OCI-M2 (cell line): ENCODE measurements at regions not wholly inside any gene's neighbourhood (a gene's known extent, or its start where the extent isn't known, plus 50 kb on each side); places are given as distances from the start of the nearest gene placed in this dataset.
"Not testable (repeated sequence)": the region's sequence is repeated elsewhere in the genome, so short reads cannot be mapped to it uniquely, and the experiment has no call there.

Experiments
- DNase-seq: peaks from one replicate; lab custom pipeline; 2025; ENCODE audit not compliant: unreplicated experiment; lab: John Stamatoyannopoulos, UW

DNA sequence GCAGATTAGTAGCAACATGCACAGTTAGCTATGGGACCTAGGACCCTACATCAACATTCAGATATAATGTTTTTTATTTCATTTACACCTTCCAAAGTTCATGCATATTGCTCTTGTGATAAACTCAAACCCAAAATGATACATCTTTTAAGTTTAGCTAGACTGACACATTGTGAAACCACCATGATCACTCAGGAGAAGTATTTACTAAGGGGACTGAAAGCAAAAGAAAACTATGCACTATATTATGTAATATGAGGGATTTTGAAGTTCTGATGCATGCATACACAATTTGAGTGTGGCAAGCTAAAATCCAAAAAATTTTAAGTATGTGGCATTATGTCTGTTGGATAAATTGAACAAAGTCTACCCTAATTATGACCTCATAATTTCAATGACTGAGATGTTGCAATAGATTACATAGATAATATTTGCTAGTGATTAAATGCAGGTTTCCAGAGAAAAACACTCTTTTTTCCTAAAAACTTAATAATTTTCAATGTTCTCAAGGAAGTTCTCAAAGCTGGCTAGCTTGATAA lies 914.8 kb upstream of the GRIA3 start:
- no peak for DNase-seq

DNA sequence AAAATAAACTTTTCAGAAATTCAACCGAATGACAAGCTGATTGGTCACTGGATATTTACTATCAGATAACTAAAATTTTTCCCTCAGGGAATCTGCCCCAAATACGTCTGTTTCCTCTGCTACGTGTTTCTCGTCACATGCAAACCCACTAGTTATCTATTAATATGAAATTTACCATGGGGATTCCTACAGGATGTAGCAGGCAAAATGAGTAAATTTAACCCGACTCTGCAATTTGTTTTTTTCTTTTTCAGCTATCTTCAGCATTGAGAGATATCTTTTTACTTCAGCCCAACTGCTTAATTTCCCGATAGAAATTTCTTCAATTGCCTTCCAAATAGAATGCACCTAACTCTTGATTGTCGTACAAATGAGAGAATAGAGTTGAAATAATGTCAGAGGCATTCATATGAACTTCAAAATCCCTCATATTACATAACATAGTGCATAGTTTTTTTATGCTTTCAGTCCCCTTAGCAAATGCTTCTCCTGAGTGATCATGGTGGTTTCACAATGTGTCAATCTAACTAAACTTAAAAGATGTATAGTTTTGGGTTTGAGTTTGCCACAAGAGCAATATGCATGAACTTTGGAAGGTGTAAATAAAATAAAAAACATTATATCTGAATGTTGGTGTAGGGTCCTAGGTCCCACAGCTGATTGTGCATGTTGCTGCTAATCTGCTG lies 913.1 kb upstream of the GRIA3 start:
- no peak for DNase-seq

GRCh38 chrX:122272011-122272410 lies 912.1 kb upstream of the GRIA3 start:
- no peak for DNase-seq

DNA sequence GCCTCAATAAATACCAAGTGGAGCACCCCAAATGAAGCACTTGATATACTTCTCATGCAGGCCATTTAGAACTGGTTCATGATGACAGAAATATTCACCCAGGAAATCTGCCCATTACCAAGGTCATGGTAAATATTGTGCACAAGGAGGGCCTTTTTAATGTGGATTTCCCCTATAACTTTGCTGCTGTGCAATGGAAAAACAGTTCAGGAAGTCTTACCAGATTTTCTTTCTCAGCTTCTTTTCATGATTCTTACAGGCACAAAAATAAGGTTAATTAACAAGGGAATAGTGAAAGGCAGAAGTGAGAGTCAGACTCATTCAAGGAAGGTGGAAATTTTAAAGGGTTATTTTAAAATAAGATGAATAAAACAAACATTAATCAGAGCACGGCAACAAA lies 904.3 kb upstream of the GRIA3 start:
- DNase-seq, result no peak

DNA sequence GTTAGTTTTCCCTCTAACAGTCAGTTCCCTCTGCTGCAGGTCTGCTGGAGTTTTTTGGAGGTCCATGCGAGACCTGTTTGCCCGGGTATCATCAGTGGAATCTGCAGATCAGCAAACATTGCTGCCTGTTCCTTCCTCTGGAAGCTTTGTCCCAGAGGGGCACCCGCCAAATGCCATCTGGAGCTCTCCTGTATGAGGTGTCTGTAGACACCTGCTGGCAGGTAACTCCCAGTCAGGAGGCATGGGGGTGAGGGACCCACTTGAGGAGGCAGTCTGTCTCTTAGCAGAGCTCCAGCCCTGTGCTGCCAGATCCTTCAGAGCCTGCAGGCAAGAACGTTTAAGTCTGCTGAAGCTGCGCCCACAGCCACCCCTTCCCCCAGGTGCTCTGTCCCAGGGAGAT lies 884.3 kb upstream of the GRIA3 start:
- DNase-seq, result not testable (repeated sequence)

DNA sequence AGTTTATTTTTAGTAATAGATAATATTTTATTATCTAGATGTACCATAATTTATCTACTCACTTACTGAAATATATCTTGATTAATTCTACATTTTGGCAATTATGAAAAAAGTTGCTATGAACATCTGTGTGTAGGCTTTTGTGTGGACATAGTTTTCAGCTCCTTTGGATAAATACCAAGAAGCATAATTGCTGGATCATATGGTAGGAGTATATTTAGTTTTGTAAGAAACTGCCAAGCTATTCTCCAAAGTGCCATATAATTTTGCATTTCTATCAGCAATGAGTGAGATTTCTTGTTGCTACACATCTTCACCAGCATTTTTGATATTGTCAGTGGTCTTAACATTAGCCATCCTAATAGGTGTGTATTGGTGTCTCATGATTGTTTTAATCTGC lies 882.6 kb upstream of the GRIA3 start:
- no peak for DNase-seq

GRCh38 chrX:122303761-122304160 lies 880.3 kb upstream of the GRIA3 start:
- DNase-seq, result no peak

GRCh38 chrX:122344816-122345215 lies 839.3 kb upstream of the GRIA3 start:
- no peak for DNase-seq

DNA sequence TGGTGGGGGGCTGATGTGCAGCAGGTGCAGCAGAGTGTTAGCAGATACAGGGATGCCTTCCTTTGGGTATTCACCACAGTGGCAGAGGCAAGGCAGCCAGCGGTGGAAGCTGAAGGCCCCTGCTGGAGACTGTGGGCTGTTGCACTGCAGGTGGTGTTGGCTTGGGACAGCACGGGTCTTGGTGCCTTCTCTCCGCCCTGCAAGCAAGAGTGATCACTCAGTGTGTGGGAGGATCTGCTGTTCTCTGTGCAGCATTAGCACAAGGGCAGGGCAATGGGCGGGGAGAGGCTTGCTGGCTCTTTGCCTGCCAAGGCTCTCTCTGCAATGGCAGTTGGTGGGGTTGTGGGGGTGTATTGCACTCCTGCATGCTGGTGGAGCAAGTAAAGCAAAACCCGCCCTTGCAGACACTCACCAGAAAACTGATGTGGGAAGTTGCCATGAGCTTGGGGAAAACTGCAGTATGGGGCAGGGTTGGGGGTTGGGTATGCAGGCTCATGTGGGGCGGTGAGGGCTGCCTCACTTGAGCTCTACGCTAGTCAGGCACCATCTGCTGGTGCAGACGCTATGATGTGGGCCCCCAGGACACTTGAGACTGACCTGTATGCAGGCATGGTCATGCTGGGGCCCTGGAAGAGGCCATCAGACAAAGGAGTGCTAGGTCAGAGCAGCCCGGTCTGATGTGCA lies 820.8 kb upstream of the GRIA3 start:
- DNase-seq, result no peak

- DNase-seq, result not testable (repeated sequence)
These were observed 808.5 kb upstream of the GRIA3 start for GRCh38 chrX:122375533-122375932.

GRCh38 chrX:122389005-122389404 lies 795.1 kb upstream of the GRIA3 start:
- DNase-seq, result no peak

GRCh38 chrX:122418758-122419157 lies 765.3 kb upstream of the GRIA3 start:
- no peak for DNase-seq

DNA sequence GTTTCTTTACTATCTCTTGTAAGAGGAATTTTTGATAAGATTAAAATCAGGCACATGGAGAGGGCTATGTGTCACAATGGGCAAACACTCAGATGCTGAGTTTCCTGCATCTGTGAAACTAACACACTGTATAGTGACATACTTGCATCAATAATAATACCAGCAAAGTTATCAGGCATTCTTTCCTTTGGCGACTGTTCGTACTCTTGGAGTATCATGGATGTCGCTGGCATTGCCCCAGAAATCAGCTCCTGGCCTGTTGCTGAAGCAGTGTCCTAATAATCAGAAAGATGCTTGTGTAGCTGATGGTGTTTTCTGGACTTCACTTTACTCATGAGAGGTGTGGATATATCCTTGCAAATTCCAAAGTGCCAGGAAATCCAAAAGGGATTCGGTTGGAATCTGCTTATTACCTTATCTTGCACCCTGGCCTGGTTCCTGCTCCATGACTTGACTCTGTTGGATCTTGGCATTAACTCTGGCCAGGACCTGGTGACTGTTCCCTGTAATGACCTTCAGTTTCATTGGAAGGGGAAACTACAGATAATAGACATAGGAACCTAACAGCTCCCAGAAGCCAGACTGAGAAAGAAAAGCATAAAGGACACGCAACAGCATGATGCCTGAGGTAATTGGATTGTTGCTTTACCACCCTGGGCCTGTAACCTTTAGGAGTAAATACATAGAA lies 762.5 kb upstream of the GRIA3 start:
- no peak for DNase-seq

DNA sequence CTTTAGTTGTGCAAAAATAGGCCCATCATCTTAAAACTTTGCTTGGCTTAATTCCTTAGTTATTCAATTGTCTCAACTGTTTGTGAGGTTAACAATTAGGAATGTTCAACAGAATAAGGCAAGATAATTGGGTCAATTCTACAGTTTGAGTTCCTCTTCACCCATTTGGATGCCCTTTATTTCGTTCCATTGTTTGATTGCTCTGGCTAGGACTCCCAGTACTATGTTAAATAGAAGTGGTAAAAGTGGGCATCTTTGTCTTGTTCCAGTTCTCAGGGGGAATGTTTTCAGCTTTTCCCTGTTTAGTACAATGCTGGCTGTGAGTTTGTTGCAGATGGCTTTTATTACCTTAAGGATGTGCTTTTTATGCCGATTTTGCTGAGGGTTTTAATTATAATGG lies 761.5 kb upstream of the GRIA3 start:
- no peak for DNase-seq

GRCh38 chrX:122434942-122435341 lies 749.1 kb upstream of the GRIA3 start:
- DNase-seq, result no peak

GRCh38 chrX:122439831-122440230 lies 744.2 kb upstream of the GRIA3 start:
- no peak for DNase-seq

DNA sequence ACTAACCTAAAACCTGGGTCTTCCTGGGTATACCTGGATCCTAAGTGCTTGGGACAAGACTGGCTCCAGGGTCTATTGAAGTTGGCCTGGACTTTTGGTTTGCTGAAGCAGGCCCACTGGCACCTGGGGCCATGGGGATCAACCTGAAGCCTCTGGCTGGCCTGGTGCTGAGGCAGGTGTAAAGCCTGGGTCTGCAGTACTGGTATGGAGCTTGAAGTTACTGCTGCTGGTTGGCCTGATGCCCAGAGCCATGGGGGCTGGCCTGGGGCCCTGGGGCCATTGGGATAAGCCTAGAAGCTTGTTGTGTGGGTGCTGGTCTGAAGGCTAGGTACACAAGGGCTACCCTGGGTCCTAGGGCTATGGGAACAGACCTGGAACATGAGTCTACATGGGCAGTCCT lies 743.2 kb upstream of the GRIA3 start:
- no peak for DNase-seq

GRCh38 chrX:122441451-122441850 lies 742.6 kb upstream of the GRIA3 start:
- DNase-seq, result no peak

DNA sequence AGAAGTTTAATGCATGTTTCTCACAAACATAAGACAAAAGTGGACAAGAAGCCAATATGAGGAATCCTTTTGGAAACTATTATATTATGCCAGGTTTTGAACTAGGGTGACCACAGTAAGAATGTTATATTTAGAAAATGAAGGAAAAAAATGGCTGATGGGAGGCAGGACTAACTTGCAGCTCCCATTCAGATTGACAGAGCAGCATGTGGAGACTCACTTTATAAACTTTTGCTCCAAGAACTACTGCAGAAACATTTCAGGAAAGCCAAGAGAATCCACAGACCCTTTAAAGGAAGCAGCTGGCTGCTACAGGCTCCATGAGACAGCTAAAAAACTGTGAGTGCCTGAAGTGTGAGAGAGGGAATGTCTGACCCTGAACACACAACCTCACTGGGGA lies 738.6 kb upstream of the GRIA3 start:
- DNase-seq, result no peak

DNA sequence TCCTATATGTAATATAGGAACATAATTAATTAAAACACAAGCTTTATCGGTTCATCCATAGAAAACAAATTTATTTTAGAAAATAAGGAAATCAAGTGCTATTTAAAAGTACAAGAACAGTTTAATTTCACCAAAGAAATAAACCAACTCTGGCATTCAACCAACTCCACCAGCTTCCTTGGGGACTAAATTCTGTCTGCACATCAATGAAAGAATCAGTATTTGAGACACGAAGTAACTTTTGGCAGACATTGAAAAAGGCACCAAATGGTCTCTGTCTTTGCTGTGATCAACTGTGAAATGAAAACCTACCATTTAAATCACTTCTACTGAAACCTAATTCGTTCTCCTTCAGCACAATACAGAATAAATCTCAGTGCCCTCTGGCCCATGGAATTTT lies 719.7 kb upstream of the GRIA3 start:
- DNase-seq, result no peak

GRCh38 chrX:122475306-122475705 lies 708.8 kb upstream of the GRIA3 start:
- DNase-seq, result no peak

DNA sequence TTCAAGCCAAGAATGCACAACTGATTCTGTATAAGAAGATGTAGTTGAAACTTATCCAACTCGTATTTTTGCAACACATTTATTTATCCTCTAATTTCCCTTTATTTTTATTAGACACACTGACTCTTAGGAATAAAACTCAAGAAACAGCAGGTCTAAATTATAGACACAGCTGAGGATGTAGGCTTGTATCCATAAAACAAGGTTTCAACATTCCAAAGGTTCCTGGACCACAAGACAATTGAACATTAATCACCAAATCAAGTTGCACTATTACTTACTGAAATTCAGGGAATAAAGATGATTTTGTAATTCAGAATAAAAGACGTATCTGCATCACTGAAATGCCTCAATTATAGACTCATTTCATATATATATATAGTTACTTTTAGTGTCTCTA lies 683.5 kb upstream of the GRIA3 start:
- no peak for DNase-seq
